Thyroid gland (tissue), 4 donors: ENCODE measurements at regions not wholly inside any gene's neighbourhood (a gene's known extent, or its start where the extent isn't known, plus 50 kb on each side); places are given as distances from the start of the nearest gene placed in this dataset.
"Not testable (repeated sequence)": the region's sequence is repeated elsewhere in the genome, so short reads cannot be mapped to it uniquely, and the experiment has no call there.

Experiments
- POLR2A ChIP-seq, 2 donors: fragments of 450-650 bp; IDR thresholded peaks; one replicate each; pipeline ENCODE4 v1.6.1; 2017; ENCODE audit warnings: antibody characterized with exemption in 2 of 2, mild to moderate bottlenecking in 2 of 2, moderate library complexity in 1 of 2
- TF ChIP-seq, protein P1 (sequence below), 6 experiments: fragments of 200-600 bp in 3 of 6; fragments of 450-650 bp in 3 of 6; sonication (generic) in 3 of 6; IDR thresholded peaks; one replicate each; pipeline ENCODE4 v1.5.1; 2016 to 2019; ENCODE audit warnings: antibody characterized with exemption in 6 of 6, mild to moderate bottlenecking in 2 of 6, inconsistent platforms in 1 of 6, moderate library complexity in 1 of 6

DNA sequence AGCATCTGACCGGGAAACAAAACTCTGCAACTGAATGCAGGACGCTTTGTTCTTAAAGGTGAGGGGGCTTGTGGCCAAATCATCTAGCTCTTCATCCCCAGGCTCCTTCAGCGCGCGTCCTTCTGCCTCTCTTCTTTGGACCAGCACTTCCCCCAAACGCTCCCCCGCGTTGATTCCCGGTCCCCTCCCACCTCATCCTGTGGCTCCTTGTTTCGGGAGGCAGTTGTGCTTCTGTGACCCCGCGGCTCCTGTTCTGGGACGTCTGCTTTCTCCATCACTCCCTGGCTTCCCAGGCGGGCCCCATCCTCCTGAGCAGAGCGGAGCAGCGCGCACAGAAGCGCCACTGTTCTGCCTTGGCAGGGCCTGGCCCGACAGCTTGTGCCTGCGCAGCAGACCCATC is 109.7 kb upstream of the ZNG1E start:
- TF ChIP-seq, protein P1, sequence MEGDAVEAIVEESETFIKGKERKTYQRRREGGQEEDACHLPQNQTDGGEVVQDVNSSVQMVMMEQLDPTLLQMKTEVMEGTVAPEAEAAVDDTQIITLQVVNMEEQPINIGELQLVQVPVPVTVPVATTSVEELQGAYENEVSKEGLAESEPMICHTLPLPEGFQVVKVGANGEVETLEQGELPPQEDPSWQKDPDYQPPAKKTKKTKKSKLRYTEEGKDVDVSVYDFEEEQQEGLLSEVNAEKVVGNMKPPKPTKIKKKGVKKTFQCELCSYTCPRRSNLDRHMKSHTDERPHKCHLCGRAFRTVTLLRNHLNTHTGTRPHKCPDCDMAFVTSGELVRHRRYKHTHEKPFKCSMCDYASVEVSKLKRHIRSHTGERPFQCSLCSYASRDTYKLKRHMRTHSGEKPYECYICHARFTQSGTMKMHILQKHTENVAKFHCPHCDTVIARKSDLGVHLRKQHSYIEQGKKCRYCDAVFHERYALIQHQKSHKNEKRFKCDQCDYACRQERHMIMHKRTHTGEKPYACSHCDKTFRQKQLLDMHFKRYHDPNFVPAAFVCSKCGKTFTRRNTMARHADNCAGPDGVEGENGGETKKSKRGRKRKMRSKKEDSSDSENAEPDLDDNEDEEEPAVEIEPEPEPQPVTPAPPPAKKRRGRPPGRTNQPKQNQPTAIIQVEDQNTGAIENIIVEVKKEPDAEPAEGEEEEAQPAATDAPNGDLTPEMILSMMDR (IDR thresholded peaks at IDR 0.05) = not testable (repeated sequence)
- not testable (repeated sequence) for TF ChIP-seq POLR2A (IDR thresholded peaks at IDR 0.05)
